Transverse colon (tissue), 4 donors: ENCODE measurements at regions not wholly inside any gene's neighbourhood (a gene's known extent, or its start where the extent isn't known, plus 50 kb on each side); places are given as distances from the start of the nearest gene placed in this dataset.

Experiments used
- DNase-seq: peaks from one replicate; pipeline ENCODE4 v3.0.0-alpha.2; 2019
- H3K27ac ChIP-seq, 4 donors: fragments of 200-600 bp; sonication (generic); 2 replicates each; pipeline ENCODE4 v1.5.1; 2016 to 2018; ENCODE audit warnings: inconsistent platforms in 4 of 4
- H3K27me3 ChIP-seq: fragments of 200-600 bp; sonication (generic); 2 replicates; pipeline ENCODE4 v1.5.1; 2017; ENCODE audit warnings: inconsistent platforms
- H3K36me3 ChIP-seq, 4 donors: fragments of 200-600 bp; sonication (generic); 2 replicates each; pipeline ENCODE4 v1.5.1; 2017 to 2019; ENCODE audit warnings: inconsistent platforms in 4 of 4
- H3K4me1 ChIP-seq, 4 donors: fragments of 200-600 bp; sonication (generic); 2 replicates each; pipeline ENCODE4 v1.5.1; 2017 to 2020; ENCODE audit warnings: inconsistent platforms in 4 of 4
- H3K4me3 ChIP-seq, 4 donors: fragments of 200-600 bp; sonication (generic); 1 replicate in 1 of 4; 2 replicates in 3 of 4; pipeline versions ENCODE4 v1.5.1 to v1.6.1; 2017 to 2019; ENCODE audit warnings: inconsistent platforms in 4 of 4
- H3K9me3 ChIP-seq, 2 donors: fragments of 200-600 bp; sonication (generic); 2 replicates each; pipeline ENCODE4 v1.5.1; 2017 to 2019; ENCODE audit warnings: inconsistent platforms in 2 of 2
- EP300 ChIP-seq: sonication (generic); formaldehyde crosslinking; IDR thresholded peaks from one replicate; pipeline ENCODE4 v1.6.1; 2017; ENCODE audit warnings: antibody characterized with exemption, low read depth
- POLR2A ChIP-seq: fragments of 450-650 bp; IDR thresholded peaks from one replicate; pipeline ENCODE4 v1.6.1; 2016; ENCODE audit warnings: antibody characterized with exemption, mild to moderate bottlenecking, moderate library complexity
- POLR2AphosphoS5 ChIP-seq, 3 donors: sonication (generic); formaldehyde crosslinking; IDR thresholded peaks; one replicate each; pipeline ENCODE4 v1.6.1; 2016; ENCODE audit warnings: antibody characterized with exemption in 3 of 3
- WGBS, 2 donors: methylation state at CpG; one replicate each; pipeline ENCODE4 v1.1.5; 2018; ENCODE audit warnings: low coverage in 1 of 2; 5-methylcytosine and 5-hydroxymethylcytosine counted together
- in situ Hi-C, 4 donors: fragments of 200-750 bp; cut with MboI; loops; one replicate each; pipeline versions ENCODE4 v1.15.0 to v1.15.1; 2017; ENCODE audit warnings: low sequenced_read_pairs in 3 of 4, low pct_ligation_motif_present in 1 of 4, low pct_unique_long_range_greater_than_20kb in 1 of 4
- intact Hi-C: fragments of 100-400 bp; cut with DNase I; formaldehyde crosslinking; loops from one replicate; pipeline ENCODE4 v1.15.1; 2023; ENCODE audit warnings: low total_unique reads
- TF ChIP-seq, protein P1 (sequence below), 5 experiments: fragments of 200-600 bp in 3 of 5; fragments of 450-650 bp in 2 of 5; sonication (generic) in 3 of 5; IDR thresholded peaks; 1 replicate in 2 of 5; 2 replicates in 3 of 5; pipeline ENCODE4 v1.5.1; 2016 to 2017; ENCODE audit warnings: antibody characterized with exemption in 5 of 5, inconsistent platforms in 3 of 5, mild to moderate bottlenecking in 2 of 5, moderate library complexity in 1 of 5

DNA sequence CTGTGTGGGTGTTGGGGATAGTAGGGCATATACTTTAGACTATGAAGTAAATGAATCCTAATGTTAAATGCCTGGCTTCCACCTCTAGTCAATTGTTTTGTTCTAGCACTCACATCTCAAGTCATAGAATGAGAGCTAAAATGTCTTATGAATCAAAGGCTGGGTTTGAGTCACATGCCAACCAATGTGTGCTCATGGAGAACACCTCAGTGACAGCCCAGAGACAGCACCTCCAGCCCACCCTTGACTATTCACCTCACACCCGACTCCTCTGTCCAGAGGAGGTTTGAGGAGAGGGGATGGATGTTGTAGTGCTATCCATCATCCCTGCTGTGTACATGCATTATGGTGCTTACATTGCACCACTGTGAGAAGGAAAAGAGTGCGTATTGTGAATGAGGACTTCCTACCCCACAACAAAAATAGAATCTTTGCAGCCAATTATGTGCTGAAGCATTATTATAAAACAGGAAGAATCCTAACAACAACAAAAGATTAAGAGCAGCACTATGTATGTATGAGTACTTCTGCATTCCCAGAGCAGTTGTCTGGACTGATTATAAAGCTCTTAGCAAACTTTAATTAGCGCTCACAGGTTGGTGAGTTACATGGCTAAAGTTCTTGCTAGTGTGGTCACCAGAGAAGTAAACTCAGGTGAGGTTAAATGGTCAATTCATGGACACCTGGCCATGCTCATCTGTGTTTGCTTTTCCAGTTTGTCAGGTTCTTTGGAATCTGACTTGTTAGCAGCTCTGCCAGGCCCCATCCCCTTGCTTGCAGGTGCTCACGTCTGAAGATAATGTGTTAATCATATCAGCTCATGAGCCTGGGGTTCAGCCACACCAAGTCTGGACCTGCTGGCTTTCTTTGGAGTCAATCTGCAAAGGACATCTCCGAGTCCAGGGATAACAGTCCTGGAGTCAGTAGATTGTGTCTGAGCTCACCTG lies 55.3 kb upstream of the NABP1 start:
- no peak for DNase-seq
- in situ Hi-C loops (no loop called here), intact Hi-C loops (no loop called here)
- WGBS, 2 donors, result 77 to 78% methylated on average over 3 to 5 of the region's 5 CpGs
- Histone ChIP-seq H3K27me3 (no peaks in the 10 kb centered on the region), H3K36me3 (no peaks in the 10 kb centered on the region), H3K4me1 (peaks cover 0 to 8% (median 0%) of the 10 kb centered on the region in 4 donors), H3K27ac (no peak overlapping the region), H3K9me3 (no peaks in the 10 kb centered on the region), H3K4me3 (no peak overlapping the region)
- TF ChIP-seq, protein P1, sequence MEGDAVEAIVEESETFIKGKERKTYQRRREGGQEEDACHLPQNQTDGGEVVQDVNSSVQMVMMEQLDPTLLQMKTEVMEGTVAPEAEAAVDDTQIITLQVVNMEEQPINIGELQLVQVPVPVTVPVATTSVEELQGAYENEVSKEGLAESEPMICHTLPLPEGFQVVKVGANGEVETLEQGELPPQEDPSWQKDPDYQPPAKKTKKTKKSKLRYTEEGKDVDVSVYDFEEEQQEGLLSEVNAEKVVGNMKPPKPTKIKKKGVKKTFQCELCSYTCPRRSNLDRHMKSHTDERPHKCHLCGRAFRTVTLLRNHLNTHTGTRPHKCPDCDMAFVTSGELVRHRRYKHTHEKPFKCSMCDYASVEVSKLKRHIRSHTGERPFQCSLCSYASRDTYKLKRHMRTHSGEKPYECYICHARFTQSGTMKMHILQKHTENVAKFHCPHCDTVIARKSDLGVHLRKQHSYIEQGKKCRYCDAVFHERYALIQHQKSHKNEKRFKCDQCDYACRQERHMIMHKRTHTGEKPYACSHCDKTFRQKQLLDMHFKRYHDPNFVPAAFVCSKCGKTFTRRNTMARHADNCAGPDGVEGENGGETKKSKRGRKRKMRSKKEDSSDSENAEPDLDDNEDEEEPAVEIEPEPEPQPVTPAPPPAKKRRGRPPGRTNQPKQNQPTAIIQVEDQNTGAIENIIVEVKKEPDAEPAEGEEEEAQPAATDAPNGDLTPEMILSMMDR (IDR thresholded peaks at IDR 0.05), result no peak
- TF ChIP-seq POLR2A (no peak), POLR2AphosphoS5 (IDR thresholded peaks at IDR 0.05) (no peak), EP300 (no peak)

DNA sequence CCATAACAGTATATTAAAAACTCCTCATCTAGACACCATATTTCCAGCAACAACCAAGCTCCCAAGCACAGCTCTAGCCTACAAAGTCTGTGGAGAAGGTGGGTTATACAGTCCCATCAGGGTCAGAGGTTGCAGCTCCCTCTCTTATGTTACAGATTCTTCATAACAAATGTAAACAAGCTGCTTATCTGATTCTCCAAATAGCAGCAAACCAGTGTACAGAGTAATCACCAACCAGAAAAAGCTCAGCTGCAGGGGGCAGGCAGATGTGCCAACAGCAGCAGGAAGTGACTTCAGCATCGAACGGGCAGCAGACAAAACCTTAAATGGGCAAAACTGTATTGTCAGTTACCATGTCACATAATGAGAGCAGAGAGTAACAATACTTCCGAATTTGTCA lies 52.9 kb upstream of the NABP1 start:
- H3K4me3 ChIP-seq, result no peak overlapping the region
- no peaks in the 10 kb centered on the region for H3K27me3 ChIP-seq
- TF ChIP-seq POLR2A (no peak), POLR2AphosphoS5 (IDR thresholded peaks at IDR 0.05) (no peak), EP300 (no peak)
- TF ChIP-seq, protein P1 (IDR thresholded peaks at IDR 0.05), result no peak
- no peak overlapping the region for H3K27ac ChIP-seq
- no peaks in the 10 kb centered on the region for H3K36me3 ChIP-seq
- in situ Hi-C loops (no loop called here), intact Hi-C loops (no loop called here)
- no peak for DNase-seq
- H3K9me3 ChIP-seq, result no peaks in the 10 kb centered on the region
- WGBS, 2 donors, result 72 to 88% methylated on average over 3 of the region's 3 CpGs
- no peaks in the 10 kb centered on the region for H3K4me1 ChIP-seq

DNA sequence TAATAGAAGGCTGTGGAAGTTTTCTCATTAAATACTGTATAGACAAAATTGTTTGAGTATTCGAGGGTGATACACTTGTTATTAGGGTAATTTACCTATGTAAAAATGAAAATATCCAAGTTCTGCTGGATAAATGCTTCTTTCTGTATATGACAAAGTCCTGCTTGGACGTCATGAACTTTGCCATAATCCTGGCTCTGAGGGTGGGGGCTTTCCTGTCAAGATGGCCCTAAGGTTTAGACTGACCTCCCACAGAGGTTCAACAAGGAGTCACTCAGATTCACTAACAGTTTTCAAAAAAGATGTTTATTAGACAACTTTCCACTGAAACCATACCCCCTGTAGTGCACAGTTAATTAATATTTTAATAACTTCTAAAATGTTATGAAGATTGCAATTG lies 52.5 kb upstream of the NABP1 start:
- no peak for DNase-seq
- in situ Hi-C loops (no loop called here), intact Hi-C loops (no loop called here)
- 66 to 100% methylated on average over 2 of the region's 2 CpGs for WGBS, 2 donors
- no peak overlapping the region for H3K4me3 ChIP-seq
- H3K27me3 ChIP-seq, result no peaks in the 10 kb centered on the region
- no peaks in the 10 kb centered on the region for H3K9me3 ChIP-seq
- no peak for TF ChIP-seq POLR2A
- no peak for TF ChIP-seq EP300
- TF ChIP-seq, protein P1 (IDR thresholded peaks at IDR 0.05), result no peak
- TF ChIP-seq POLR2AphosphoS5 (IDR thresholded peaks at IDR 0.05), result no peak
- no peaks in the 10 kb centered on the region for H3K4me1 ChIP-seq
- H3K36me3 ChIP-seq, result no peaks in the 10 kb centered on the region
- no peak overlapping the region for H3K27ac ChIP-seq

DNA sequence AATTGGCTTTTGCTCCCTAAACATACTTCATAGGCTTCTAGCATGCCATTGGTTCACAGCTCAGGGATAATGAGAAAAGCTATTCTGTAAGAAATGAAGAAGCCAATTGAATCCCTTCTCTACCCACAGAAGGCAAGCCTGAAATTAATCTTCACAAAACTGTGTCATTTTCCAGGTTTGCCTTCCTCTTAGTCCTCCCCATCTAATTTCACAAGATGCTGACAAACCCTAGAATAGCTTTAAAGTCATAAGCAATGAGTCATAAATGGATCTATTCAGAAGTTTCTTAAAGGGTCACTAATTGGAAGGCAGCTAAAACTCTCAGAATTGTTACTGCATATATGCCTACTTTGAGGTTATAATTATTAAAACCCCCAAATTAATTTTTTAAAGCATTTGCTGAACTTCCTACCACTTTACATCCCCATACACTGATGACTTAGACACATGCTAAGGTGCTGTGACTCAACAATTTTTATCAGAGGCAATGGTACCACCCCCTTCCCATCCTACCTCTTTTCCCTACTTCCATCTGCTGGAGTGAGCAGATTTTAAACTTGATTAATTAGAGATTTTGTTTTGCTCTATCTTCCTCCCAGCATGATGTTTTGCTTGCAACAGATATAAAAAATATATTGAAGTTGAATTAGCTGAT lies 51.3 kb upstream of the NABP1 start:
- H3K36me3 ChIP-seq, result no peaks in the 10 kb centered on the region

More for the DNA sequence above, 51.3 kb upstream of the NABP1 start:
- intact Hi-C loops, result no loop called here
- TF ChIP-seq POLR2AphosphoS5 (IDR thresholded peaks at IDR 0.05), result no peak
- DNase-seq, result no peak
- no peaks in the 10 kb centered on the region for H3K4me1 ChIP-seq
- no peaks in the 10 kb centered on the region for H3K9me3 ChIP-seq
- H3K4me3 ChIP-seq, result no peak overlapping the region
- H3K27ac ChIP-seq, result no peak overlapping the region
- in situ Hi-C loops, result no loop called here
- H3K27me3 ChIP-seq, result no peaks in the 10 kb centered on the region
